NCI-H1930 (cell line): ENCODE measurements at regions not wholly inside any gene's neighbourhood (a gene's known extent, or its start where the extent isn't known, plus 50 kb on each side); places are given as distances from the start of the nearest gene placed in this dataset.
"Not testable (repeated sequence)": the region's sequence is repeated elsewhere in the genome, so short reads cannot be mapped to it uniquely, and the experiment has no call there.

ENCODE experiments used
- DNase-seq, 2 experiments: peaks; one replicate each; lab custom pipeline; 2025; lab: John Stamatoyannopoulos, UW

- DNase-seq = peak in 1 of 2 experiments; percentile 49
These were observed 211.7 kb downstream of the LIG4 start for GRCh38 chr13:108003626-108004025.

GRCh38 chr13:108000998-108001397 lies 214.3 kb downstream of the LIG4 start:
- no peak for DNase-seq

- DNase-seq = no peak
These were observed 215.6 kb downstream of the LIG4 start for GRCh38 chr13:107999751-108000150.

GRCh38 chr13:107994137-107994536 lies 221.2 kb downstream of the LIG4 start:
- DNase-seq = no peak

GRCh38 chr13:107993239-107993949 lies 221.9 kb downstream of the LIG4 start:
- DNase-seq = no peak

GRCh38 chr13:107992542-107992941 lies 222.8 kb downstream of the LIG4 start:
- DNase-seq = no peak

GRCh38 chr13:107977071-107977574 lies 238.2 kb downstream of the LIG4 start:
- DNase-seq = no peak

- DNase-seq = no peak
These were observed 238.7 kb downstream of the LIG4 start for GRCh38 chr13:107976628-107977027.

- no peak for DNase-seq
These were observed 240.9 kb downstream of the LIG4 start for GRCh38 chr13:107974409-107974808.

- DNase-seq = no peak
These were observed 245.8 kb downstream of the LIG4 start for GRCh38 chr13:107969546-107969945.

GRCh38 chr13:107968470-107968869 lies 246.9 kb downstream of the LIG4 start:
- no peak for DNase-seq

- no peak for DNase-seq
These were observed 250.9 kb downstream of the LIG4 start for GRCh38 chr13:107964395-107964794.

- no peak for DNase-seq
These were observed 253.3 kb downstream of the LIG4 start for GRCh38 chr13:107961849-107962608.

GRCh38 chr13:107960301-107960700 lies 255.0 kb downstream of the LIG4 start:
- no peak for DNase-seq

- DNase-seq = no peak
These were observed 258.4 kb downstream of the LIG4 start for GRCh38 chr13:107956889-107957288.

GRCh38 chr13:107942030-107942617 lies 273.2 kb downstream of the LIG4 start:
- DNase-seq = no peak

- no peak for DNase-seq
These were observed 273.8 kb downstream of the LIG4 start for GRCh38 chr13:107941345-107942029.

GRCh38 chr13:107937848-107938247 lies 277.5 kb downstream of the LIG4 start:
- no peak for DNase-seq

GRCh38 chr13:107931056-107931455 lies 284.3 kb downstream of the LIG4 start:
- DNase-seq = no peak

GRCh38 chr13:107928762-107929161 lies 286.6 kb downstream of the LIG4 start:
- no peak for DNase-seq

- DNase-seq = no peak
These were observed 287.8 kb downstream of the LIG4 start for GRCh38 chr13:107927557-107927956.

GRCh38 chr13:107926515-107926914 lies 288.8 kb downstream of the LIG4 start:
- not testable (repeated sequence) for DNase-seq
